Right lobe of liver (tissue), 6 donors: ENCODE measurements at regions not wholly inside any gene's neighbourhood (a gene's known extent, or its start where the extent isn't known, plus 50 kb on each side); places are given as distances from the start of the nearest gene placed in this dataset.
"Not testable (repeated sequence)": the region's sequence is repeated elsewhere in the genome, so short reads cannot be mapped to it uniquely, and the experiment has no call there.

ENCODE experiments used
- ATAC-seq, 4 donors: fragments of 200-7000 bp; cut with Tn5 transposase; one replicate each; pipeline ENCODE4 v1.9.1; 2020; ENCODE audit warnings: mild to moderate bottlenecking in 4 of 4, moderate library complexity in 4 of 4
- DNase-seq, 3 donors: peaks; one replicate each; pipeline ENCODE4 v3.0.0-alpha.2; 2020
- H3K27ac ChIP-seq, 3 donors: fragments of 200-600 bp; one replicate each; pipeline ENCODE4 v1.8.0; 2022
- H3K27me3 ChIP-seq, 2 donors: fragments of 200-600 bp; one replicate each; pipeline ENCODE4 v1.8.0; 2022
- H3K36me3 ChIP-seq, 4 donors: fragments of 200-600 bp; sonication (generic) in 1 of 4; one replicate each; pipeline versions ENCODE4 v1.5.1 to v1.8.0; 2017 to 2022; ENCODE audit warnings: control low read depth in 1 of 4
- H3K4me1 ChIP-seq, 4 donors: fragments of 200-600 bp; sonication (generic) in 1 of 4; one replicate each; pipeline versions ENCODE4 v1.5.1 to v1.8.0; 2017 to 2022; ENCODE audit warnings: control low read depth in 1 of 4
- H3K4me3 ChIP-seq, 3 donors: fragments of 200-600 bp; one replicate each; pipeline ENCODE4 v1.8.0; 2022
- H3K9me3 ChIP-seq, 4 donors: fragments of 200-600 bp; sonication (generic) in 1 of 4; one replicate each; pipeline versions ENCODE4 v1.5.1 to v1.8.0; 2017 to 2022; ENCODE audit warnings: control low read depth in 1 of 4
- POLR2A ChIP-seq: fragments of 450-650 bp; IDR thresholded peaks from one replicate; pipeline ENCODE4 v1.6.1; 2017; ENCODE audit warnings: antibody characterized with exemption, mild to moderate bottlenecking
- WGBS: methylation state at CpG from one replicate; pipeline ENCODE4 v1.1.6; 2018; ENCODE audit warnings: low coverage, low lambda C conversion rate; ENCODE audit not compliant: insufficient coverage; ENCODE audit errors: missing lambda C conversion rate; 5-methylcytosine and 5-hydroxymethylcytosine counted together
- intact Hi-C, 2 donors: fragments of 100-400 bp; cut with DNase I; formaldehyde crosslinking; loops; one replicate each; pipeline versions ENCODE4 v1.11.2 to v1.14.1; 2022
- TF ChIP-seq, protein P1 (sequence below), 4 donors: fragments of 200-600 bp in 3 of 4; fragments of 450-650 bp in 1 of 4; IDR thresholded peaks; one replicate each; pipeline versions ENCODE4 v1.5.1 to v1.8.0; 2016 to 2022; ENCODE audit warnings: antibody characterized with exemption in 4 of 4, mild to moderate bottlenecking in 2 of 4
- donor health status: DM: no; HTN: yes; CAD: no.
- donor health status: DM: no; HTN: no; CAD: no.
- donor health status: DM: no; HTN: no; CAD: no.
- donor health status: DM: no; HTN: yes; CAD: no.
- donor health status: DM: no; HTN: yes; CAD: no.

- no peak overlapping the region for H3K4me3 ChIP-seq
- no peak for ATAC-seq
- intact Hi-C loops: no loop called here
These were observed 384.2 kb downstream of the CGGBP1 start for GRCh38 chr3:87674397-87675161.

GRCh38 chr3:87673132-87673531 lies 385.7 kb downstream of the CGGBP1 start:
- Histone ChIP-seq H3K27me3 (no peaks in the 10 kb centered on the region), H3K4me3 (no peak overlapping the region), H3K36me3 (no peaks in the 10 kb centered on the region), H3K4me1 (no peaks in the 10 kb centered on the region), H3K9me3 (no peaks in the 10 kb centered on the region), H3K27ac (no peak overlapping the region)
- TF ChIP-seq, protein P1, sequence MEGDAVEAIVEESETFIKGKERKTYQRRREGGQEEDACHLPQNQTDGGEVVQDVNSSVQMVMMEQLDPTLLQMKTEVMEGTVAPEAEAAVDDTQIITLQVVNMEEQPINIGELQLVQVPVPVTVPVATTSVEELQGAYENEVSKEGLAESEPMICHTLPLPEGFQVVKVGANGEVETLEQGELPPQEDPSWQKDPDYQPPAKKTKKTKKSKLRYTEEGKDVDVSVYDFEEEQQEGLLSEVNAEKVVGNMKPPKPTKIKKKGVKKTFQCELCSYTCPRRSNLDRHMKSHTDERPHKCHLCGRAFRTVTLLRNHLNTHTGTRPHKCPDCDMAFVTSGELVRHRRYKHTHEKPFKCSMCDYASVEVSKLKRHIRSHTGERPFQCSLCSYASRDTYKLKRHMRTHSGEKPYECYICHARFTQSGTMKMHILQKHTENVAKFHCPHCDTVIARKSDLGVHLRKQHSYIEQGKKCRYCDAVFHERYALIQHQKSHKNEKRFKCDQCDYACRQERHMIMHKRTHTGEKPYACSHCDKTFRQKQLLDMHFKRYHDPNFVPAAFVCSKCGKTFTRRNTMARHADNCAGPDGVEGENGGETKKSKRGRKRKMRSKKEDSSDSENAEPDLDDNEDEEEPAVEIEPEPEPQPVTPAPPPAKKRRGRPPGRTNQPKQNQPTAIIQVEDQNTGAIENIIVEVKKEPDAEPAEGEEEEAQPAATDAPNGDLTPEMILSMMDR (IDR thresholded peaks at IDR 0.05): no peak
- no peak for TF ChIP-seq POLR2A
- WGBS: 56% methylated on average over 4 of the region's 4 CpGs
- DNase-seq (no peak), ATAC-seq (no peak)
- intact Hi-C loops: no loop called here

More at GRCh38 chr3:87674397-87675161, 384.2 kb downstream of the CGGBP1 start:
- Histone ChIP-seq H3K4me1 (no peaks in the 10 kb centered on the region), H3K36me3 (no peaks in the 10 kb centered on the region), H3K9me3 (no peaks in the 10 kb centered on the region), H3K27ac (no peak overlapping the region), H3K27me3 (no peaks in the 10 kb centered on the region)
- 36% methylated on average over 9 of the region's 9 CpGs for WGBS
- TF ChIP-seq POLR2A: no peak
- TF ChIP-seq, protein P1 (IDR thresholded peaks at IDR 0.05): no peak
- no peak for DNase-seq

DNA sequence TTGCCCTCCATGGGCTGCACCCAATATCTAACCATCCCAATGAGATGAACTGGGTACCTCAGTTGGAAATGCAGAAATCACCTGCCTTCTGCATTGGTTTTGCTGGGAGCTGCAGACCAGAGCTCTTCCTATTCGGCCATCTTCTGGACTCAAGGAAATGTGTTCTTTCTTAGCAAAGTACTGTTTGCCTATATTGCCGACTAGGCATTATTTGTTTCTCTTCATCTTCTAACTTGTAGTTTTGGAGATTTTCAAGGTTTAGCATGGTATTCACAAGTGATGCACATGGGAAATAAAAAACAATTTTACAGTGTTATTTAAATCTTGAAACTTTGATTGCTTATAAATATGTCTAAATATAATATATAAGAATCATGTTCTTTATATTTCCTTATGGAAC lies 377.8 kb upstream of the POU1F1 start:
- DNase-seq (no peak), ATAC-seq (no peak)
- no peak overlapping the region for H3K4me3 ChIP-seq
- H3K27me3 ChIP-seq: no peaks in the 10 kb centered on the region
- no peaks in the 10 kb centered on the region for H3K4me1 ChIP-seq
- H3K9me3 ChIP-seq: no peaks in the 10 kb centered on the region
- intact Hi-C loops: no loop called here
- TF ChIP-seq, protein P1 (IDR thresholded peaks at IDR 0.05): no peak
- TF ChIP-seq POLR2A: no peak
- H3K27ac ChIP-seq: no peak overlapping the region
- WGBS: 46% methylated on average over 2 of the region's 2 CpGs
- H3K36me3 ChIP-seq: no peaks in the 10 kb centered on the region

DNA sequence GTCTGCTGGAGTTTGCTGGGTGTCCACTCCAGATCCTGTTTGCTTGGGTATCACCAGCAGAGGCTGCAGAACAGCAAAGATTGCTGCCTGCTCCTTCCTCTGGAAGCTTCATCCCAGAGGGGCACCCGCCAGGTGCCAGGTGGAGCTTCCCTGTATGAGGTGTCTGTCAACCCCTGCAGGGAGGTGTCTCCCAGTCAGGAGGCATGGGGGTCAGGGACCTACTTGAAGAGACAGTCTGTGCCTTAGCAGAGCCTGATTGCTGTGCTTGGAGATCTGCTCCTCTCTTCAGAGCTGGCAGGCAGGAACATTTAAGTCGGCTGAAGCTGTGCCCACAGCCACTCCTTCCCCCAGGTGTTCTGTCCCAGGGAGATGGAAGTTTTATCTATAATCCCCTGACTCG lies 376.8 kb upstream of the POU1F1 start:
- H3K4me1 ChIP-seq, ATAC-seq, H3K27me3 ChIP-seq, intact Hi-C loops, H3K36me3 ChIP-seq, H3K4me3 ChIP-seq, H3K27ac ChIP-seq, H3K9me3 ChIP-seq, DNase-seq: not testable (repeated sequence)
- WGBS: no CpG with 5 or more reads among the region's 3 CpGs

DNA sequence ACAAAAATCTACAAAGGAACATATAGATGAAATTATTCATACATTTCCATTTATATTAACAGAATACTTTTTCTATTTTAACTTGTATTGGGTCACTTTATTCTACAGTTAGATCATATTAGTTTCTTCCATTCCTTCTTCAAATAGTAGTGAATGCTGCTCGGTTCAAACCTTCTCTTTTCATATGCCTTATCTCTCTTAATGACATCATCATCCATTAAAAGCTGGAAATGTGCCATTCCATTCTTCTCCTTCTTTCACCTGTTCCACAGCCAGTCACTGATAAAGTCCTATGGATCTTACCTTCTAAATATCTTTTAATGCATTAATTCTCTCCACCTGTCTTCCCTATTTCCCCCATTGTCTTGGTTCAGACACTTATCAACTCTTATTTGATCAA lies 358.0 kb upstream of the POU1F1 start:
- 45% methylated on average over 1 of the region's 1 CpG for WGBS
- no peak overlapping the region for H3K27ac ChIP-seq
- intact Hi-C loops: no loop called here
- ATAC-seq: no peak
- no peaks in the 10 kb centered on the region for H3K9me3 ChIP-seq
- no peak overlapping the region for H3K4me3 ChIP-seq
- no peaks in the 10 kb centered on the region for H3K27me3 ChIP-seq
- no peak for TF ChIP-seq POLR2A
- TF ChIP-seq, protein P1 (IDR thresholded peaks at IDR 0.05): no peak
- H3K4me1 ChIP-seq: no peaks in the 10 kb centered on the region
- DNase-seq: no peak
- H3K36me3 ChIP-seq: no peaks in the 10 kb centered on the region
